ENCODE measurements at regions not wholly inside any gene's neighbourhood (a gene's known extent, or its start where the extent isn't known, plus 50 kb on each side); places are given as distances from the start of the nearest gene placed in this dataset.

DNA sequence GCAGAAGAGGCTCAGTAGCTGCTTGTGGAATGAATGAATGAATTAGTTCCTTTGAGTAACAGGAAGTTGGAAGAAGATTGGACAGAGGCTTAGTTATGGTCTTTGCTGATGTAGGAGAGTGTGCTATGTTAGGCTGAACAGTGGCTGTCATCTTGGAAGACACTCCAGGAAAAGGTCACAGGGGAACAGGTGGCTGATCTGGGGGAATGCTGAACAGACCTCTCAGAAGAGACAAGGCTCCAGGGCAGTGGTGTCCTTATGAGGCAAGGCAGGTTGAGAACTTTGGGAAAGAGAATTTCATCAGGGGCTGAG, 62.3 kb downstream of the UTRN start:
- TF ChIP-seq, protein P1, sequence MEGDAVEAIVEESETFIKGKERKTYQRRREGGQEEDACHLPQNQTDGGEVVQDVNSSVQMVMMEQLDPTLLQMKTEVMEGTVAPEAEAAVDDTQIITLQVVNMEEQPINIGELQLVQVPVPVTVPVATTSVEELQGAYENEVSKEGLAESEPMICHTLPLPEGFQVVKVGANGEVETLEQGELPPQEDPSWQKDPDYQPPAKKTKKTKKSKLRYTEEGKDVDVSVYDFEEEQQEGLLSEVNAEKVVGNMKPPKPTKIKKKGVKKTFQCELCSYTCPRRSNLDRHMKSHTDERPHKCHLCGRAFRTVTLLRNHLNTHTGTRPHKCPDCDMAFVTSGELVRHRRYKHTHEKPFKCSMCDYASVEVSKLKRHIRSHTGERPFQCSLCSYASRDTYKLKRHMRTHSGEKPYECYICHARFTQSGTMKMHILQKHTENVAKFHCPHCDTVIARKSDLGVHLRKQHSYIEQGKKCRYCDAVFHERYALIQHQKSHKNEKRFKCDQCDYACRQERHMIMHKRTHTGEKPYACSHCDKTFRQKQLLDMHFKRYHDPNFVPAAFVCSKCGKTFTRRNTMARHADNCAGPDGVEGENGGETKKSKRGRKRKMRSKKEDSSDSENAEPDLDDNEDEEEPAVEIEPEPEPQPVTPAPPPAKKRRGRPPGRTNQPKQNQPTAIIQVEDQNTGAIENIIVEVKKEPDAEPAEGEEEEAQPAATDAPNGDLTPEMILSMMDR (conservative IDR thresholded peaks at IDR 0.05; ENCODE audit: low read depth in 2 of 2), result no peak
- no peak for TF ChIP-seq POLR2AphosphoS5 (IDR thresholded peaks at IDR 0.05; ENCODE audit: low read depth)
- no peak for TF ChIP-seq EZH2 (IDR thresholded peaks at IDR 0.05; ENCODE audit: low read depth, unreplicated experiment)
- TF ChIP-seq EZH2phosphoT487 (IDR thresholded peaks at IDR 0.05; ENCODE audit: unreplicated experiment), result no peak
- TF ChIP-seq ZNF114 (CRISPR knock-in tag; IDR thresholded peaks at IDR 0.05), result no peak
- no peak for TF ChIP-seq JUNB (IDR thresholded peaks at IDR 0.05; ENCODE audit: unreplicated experiment)
- no peak for TF ChIP-seq NANOG (IDR thresholded peaks at IDR 0.05; ENCODE audit: borderline replicate concordance)
- TF ChIP-seq, protein P2, sequence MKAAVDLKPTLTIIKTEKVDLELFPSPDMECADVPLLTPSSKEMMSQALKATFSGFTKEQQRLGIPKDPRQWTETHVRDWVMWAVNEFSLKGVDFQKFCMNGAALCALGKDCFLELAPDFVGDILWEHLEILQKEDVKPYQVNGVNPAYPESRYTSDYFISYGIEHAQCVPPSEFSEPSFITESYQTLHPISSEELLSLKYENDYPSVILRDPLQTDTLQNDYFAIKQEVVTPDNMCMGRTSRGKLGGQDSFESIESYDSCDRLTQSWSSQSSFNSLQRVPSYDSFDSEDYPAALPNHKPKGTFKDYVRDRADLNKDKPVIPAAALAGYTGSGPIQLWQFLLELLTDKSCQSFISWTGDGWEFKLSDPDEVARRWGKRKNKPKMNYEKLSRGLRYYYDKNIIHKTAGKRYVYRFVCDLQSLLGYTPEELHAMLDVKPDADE (IDR thresholded peaks at IDR 0.05), result no peak
- TF ChIP-seq, protein P3, sequence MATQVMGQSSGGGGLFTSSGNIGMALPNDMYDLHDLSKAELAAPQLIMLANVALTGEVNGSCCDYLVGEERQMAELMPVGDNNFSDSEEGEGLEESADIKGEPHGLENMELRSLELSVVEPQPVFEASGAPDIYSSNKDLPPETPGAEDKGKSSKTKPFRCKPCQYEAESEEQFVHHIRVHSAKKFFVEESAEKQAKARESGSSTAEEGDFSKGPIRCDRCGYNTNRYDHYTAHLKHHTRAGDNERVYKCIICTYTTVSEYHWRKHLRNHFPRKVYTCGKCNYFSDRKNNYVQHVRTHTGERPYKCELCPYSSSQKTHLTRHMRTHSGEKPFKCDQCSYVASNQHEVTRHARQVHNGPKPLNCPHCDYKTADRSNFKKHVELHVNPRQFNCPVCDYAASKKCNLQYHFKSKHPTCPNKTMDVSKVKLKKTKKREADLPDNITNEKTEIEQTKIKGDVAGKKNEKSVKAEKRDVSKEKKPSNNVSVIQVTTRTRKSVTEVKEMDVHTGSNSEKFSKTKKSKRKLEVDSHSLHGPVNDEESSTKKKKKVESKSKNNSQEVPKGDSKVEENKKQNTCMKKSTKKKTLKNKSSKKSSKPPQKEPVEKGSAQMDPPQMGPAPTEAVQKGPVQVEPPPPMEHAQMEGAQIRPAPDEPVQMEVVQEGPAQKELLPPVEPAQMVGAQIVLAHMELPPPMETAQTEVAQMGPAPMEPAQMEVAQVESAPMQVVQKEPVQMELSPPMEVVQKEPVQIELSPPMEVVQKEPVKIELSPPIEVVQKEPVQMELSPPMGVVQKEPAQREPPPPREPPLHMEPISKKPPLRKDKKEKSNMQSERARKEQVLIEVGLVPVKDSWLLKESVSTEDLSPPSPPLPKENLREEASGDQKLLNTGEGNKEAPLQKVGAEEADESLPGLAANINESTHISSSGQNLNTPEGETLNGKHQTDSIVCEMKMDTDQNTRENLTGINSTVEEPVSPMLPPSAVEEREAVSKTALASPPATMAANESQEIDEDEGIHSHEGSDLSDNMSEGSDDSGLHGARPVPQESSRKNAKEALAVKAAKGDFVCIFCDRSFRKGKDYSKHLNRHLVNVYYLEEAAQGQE (IDR thresholded peaks at IDR 0.05; ENCODE audit: unreplicated experiment), result no peak
- TF ChIP-seq ZNF331 (CRISPR knock-in tag; IDR thresholded peaks at IDR 0.05; ENCODE audit: low read depth), result no peak

Measured in GM23338 (cell line).